Upper lobe of left lung (tissue), 6 donors: ENCODE measurements at regions not wholly inside any gene's neighbourhood (a gene's known extent, or its start where the extent isn't known, plus 50 kb on each side); places are given as distances from the start of the nearest gene placed in this dataset.

Source experiments
- ATAC-seq, 2 donors: fragments of 200-7000 bp; cut with Tn5 transposase; one replicate each; pipeline ENCODE4 v1.9.1; 2022; ENCODE audit warnings: mild to moderate bottlenecking in 2 of 2, moderate library complexity in 2 of 2; ENCODE audit not compliant: low FRiP score in 2 of 2
- DNase-seq, 2 donors: peaks; one replicate each; pipeline ENCODE4 v3.0.0-alpha.2; 2019 to 2020
- H3K27ac ChIP-seq, 4 donors: fragments of 200-600 bp; sonication (generic); one replicate each; pipeline ENCODE4 v1.5.1; 2016 to 2019
- H3K27me3 ChIP-seq, 4 donors: fragments of 200-600 bp; sonication (generic); one replicate each; pipeline ENCODE4 v1.5.1; 2017 to 2019
- H3K36me3 ChIP-seq, 4 donors: fragments of 200-600 bp; sonication (generic); one replicate each; pipeline ENCODE4 v1.5.1; 2016 to 2019
- H3K4me1 ChIP-seq, 4 donors: fragments of 200-600 bp; sonication (generic); one replicate each; pipeline ENCODE4 v1.5.1; 2018 to 2019
- H3K4me3 ChIP-seq, 4 donors: fragments of 200-600 bp; sonication (generic); one replicate each; pipeline ENCODE4 v1.5.1; 2017 to 2019; ENCODE audit warnings: mild to moderate bottlenecking in 2 of 4, moderate library complexity in 1 of 4
- H3K9me3 ChIP-seq, 4 donors: fragments of 200-600 bp; sonication (generic); one replicate each; pipeline ENCODE4 v1.5.1; 2018 to 2019
- EP300 ChIP-seq, 4 donors: sonication (generic); formaldehyde crosslinking; IDR thresholded peaks; one replicate each; pipeline ENCODE4 v1.5.1; 2017; ENCODE audit warnings: antibody characterized with exemption in 4 of 4, control low read depth in 2 of 4
- POLR2A ChIP-seq, 4 donors: fragments of 450-650 bp; IDR thresholded peaks; one replicate each; pipeline ENCODE4 v1.5.1; 2016 to 2017; ENCODE audit warnings: antibody characterized with exemption in 4 of 4, mild to moderate bottlenecking in 2 of 4
- POLR2AphosphoS5 ChIP-seq, 2 donors: sonication (generic); formaldehyde crosslinking; IDR thresholded peaks; one replicate each; pipeline ENCODE4 v1.5.1; 2017; ENCODE audit warnings: antibody characterized with exemption in 2 of 2
- WGBS, 2 donors: methylation state at CpG; one replicate each; pipeline ENCODE4 v1.1.5; 2017 to 2018; 5-methylcytosine and 5-hydroxymethylcytosine counted together
- TF ChIP-seq, protein P1 (sequence below), 6 experiments: fragments of 450-650 bp in 4 of 6; fragments of 200-600 bp in 2 of 6; sonication (generic) in 2 of 6; IDR thresholded peaks; one replicate each; pipeline ENCODE4 v1.5.1; 2016 to 2019; ENCODE audit warnings: antibody characterized with exemption in 6 of 6
- donor health status: DM: no; HTN: no; CAD: no; lungs with moderate emphysema.
- donor health status: DM: no; HTN: yes; CAD: no; lungs with severe emphysema.

DNA sequence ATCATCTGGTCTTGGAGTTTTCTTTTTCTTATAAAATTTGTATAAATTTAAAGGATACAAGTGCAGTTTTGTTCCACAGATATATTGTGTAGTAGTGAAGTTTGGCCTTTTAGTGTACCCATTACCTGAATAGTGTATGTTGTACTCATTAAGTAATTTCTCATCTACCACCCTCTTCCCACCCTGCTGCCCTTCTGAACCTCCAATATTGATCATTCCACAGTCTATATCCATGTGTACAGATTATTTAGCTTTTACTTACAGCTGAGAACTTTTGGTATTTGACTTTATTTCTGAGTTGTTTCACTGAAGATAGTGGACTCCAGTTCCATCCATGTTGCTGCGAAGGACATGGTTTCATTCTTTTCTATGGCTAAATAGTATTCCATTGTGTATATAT is 63.1 kb upstream of the NR3C1 start:
- Histone ChIP-seq H3K27me3 (no peaks in the 10 kb centered on the region), H3K4me1 (no peaks in the 10 kb centered on the region), H3K36me3 (no peaks in the 10 kb centered on the region), H3K9me3 (no peaks in the 10 kb centered on the region), H3K4me3 (no peak overlapping the region), H3K27ac (no peak overlapping the region)
- WGBS, 2 donors, result 0 to 44% methylated on average over 1 of the region's 1 CpG
- TF ChIP-seq POLR2AphosphoS5 (IDR thresholded peaks at IDR 0.05), result no peak
- TF ChIP-seq POLR2A (IDR thresholded peaks at IDR 0.05), result no peak
- no peak for TF ChIP-seq EP300 (IDR thresholded peaks at IDR 0.05)
- TF ChIP-seq, protein P1, sequence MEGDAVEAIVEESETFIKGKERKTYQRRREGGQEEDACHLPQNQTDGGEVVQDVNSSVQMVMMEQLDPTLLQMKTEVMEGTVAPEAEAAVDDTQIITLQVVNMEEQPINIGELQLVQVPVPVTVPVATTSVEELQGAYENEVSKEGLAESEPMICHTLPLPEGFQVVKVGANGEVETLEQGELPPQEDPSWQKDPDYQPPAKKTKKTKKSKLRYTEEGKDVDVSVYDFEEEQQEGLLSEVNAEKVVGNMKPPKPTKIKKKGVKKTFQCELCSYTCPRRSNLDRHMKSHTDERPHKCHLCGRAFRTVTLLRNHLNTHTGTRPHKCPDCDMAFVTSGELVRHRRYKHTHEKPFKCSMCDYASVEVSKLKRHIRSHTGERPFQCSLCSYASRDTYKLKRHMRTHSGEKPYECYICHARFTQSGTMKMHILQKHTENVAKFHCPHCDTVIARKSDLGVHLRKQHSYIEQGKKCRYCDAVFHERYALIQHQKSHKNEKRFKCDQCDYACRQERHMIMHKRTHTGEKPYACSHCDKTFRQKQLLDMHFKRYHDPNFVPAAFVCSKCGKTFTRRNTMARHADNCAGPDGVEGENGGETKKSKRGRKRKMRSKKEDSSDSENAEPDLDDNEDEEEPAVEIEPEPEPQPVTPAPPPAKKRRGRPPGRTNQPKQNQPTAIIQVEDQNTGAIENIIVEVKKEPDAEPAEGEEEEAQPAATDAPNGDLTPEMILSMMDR (IDR thresholded peaks at IDR 0.05), result no peak
- no peak for DNase-seq
- no peak for ATAC-seq

DNA sequence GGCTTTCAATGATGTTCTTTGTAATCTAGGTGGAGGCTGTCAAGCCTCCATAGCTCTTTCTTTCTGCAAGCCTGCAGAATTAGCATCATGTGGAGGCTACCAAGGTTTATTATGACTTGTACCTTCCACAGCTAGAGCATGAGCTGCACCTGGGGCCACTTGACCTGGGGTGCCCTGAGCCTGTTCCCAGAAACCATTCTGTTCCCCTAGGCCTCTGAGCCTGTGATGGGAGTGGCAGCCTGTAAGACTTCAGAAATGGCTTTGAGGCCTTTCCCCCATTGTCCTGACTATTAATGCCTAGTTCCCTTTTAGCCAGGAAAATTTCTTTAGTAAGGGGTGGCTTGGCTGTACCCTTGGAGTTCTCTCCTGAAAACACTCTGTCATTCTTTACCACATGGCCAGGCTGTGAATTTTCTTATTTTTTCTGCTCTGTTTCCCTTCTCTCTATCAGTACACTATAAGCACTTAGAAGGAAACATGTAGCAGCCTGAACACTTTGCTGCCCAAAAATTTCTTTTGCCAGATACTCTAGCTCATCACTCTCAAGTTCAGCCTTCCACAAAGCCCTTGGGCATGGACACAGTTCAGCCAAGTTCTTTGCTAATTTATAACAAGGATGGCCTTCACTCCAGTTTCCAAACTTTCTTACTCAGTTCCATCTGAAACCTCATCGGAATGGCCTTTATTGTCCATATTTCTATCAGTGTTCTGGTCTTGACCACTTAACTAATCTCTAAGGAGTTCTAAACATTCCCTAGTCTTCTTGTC is 61.4 kb upstream of the NR3C1 start:
- no peaks in the 10 kb centered on the region for H3K9me3 ChIP-seq
- H3K27me3 ChIP-seq, result no peaks in the 10 kb centered on the region
- TF ChIP-seq EP300 (IDR thresholded peaks at IDR 0.05), result no peak
- TF ChIP-seq POLR2AphosphoS5 (IDR thresholded peaks at IDR 0.05), result no peak
- TF ChIP-seq, protein P1 (IDR thresholded peaks at IDR 0.05), result no peak
- TF ChIP-seq POLR2A (IDR thresholded peaks at IDR 0.05), result no peak
- no peaks in the 10 kb centered on the region for H3K4me1 ChIP-seq
- H3K4me3 ChIP-seq, result no peak overlapping the region
- 97 to 100% methylated on average over 1 of the region's 1 CpG for WGBS, 2 donors
- DNase-seq (no peak), ATAC-seq (no peak)
- no peaks in the 10 kb centered on the region for H3K36me3 ChIP-seq
- no peak overlapping the region for H3K27ac ChIP-seq

DNA sequence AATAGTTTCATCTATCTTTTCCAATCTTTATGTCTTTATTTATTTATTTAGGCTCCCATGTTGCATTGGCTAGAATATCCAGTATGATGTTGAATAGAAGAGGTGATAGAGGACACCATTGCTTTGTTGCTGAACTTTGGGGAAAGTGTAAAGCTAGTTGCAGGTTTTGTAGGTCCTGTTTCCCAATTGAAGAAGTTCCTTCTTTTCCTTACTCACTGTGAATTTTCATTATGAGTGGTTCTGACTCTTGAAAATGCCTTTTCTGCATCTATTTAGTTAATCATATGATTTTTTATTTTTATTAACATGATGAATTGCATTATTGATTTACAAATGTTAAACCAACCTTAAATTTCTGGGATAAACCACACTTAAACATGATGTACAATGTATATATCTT is 58.9 kb upstream of the NR3C1 start:
- TF ChIP-seq POLR2A (IDR thresholded peaks at IDR 0.05), result no peak
- H3K4me1 ChIP-seq, result no peaks in the 10 kb centered on the region
- no peaks in the 10 kb centered on the region for H3K27me3 ChIP-seq
- H3K36me3 ChIP-seq, result no peaks in the 10 kb centered on the region
- ATAC-seq, result no peak
- no peak for DNase-seq
- no peaks in the 10 kb centered on the region for H3K9me3 ChIP-seq
- no peak overlapping the region for H3K4me3 ChIP-seq
- H3K27ac ChIP-seq, result no peak overlapping the region

DNA sequence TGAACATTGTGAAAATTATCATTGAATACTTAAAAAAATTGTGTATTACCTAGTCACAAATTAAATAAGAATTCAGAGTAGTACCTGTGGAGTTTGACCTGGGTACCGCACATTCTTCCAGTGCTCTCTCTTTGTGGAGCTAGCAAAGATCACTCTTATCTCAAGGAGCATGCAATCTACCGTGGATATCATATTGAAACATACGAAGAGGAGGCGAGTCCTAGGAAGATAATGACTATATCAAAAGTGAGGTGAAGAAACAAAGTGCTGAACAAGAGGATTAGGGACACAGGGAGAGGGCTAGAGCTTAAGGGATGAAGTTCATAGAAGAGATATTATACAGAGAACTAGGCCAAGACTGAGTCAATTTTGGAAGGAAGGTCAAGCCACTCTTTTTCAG is 55.9 kb upstream of the NR3C1 start:
- DNase-seq (no peak), ATAC-seq (no peak)
- Histone ChIP-seq H3K27me3 (no peaks in the 10 kb centered on the region), H3K9me3 (no peaks in the 10 kb centered on the region), H3K4me1 (no peaks in the 10 kb centered on the region), H3K27ac (no peak overlapping the region), H3K36me3 (no peaks in the 10 kb centered on the region), H3K4me3 (no peak overlapping the region)
- 94 to 95% methylated on average over 4 of the region's 4 CpGs for WGBS, 2 donors
- no peak for TF ChIP-seq POLR2A (IDR thresholded peaks at IDR 0.05)
- TF ChIP-seq, protein P1 (IDR thresholded peaks at IDR 0.05), result no peak
- no peak for TF ChIP-seq POLR2AphosphoS5 (IDR thresholded peaks at IDR 0.05)
- TF ChIP-seq EP300 (IDR thresholded peaks at IDR 0.05), result no peak

DNA sequence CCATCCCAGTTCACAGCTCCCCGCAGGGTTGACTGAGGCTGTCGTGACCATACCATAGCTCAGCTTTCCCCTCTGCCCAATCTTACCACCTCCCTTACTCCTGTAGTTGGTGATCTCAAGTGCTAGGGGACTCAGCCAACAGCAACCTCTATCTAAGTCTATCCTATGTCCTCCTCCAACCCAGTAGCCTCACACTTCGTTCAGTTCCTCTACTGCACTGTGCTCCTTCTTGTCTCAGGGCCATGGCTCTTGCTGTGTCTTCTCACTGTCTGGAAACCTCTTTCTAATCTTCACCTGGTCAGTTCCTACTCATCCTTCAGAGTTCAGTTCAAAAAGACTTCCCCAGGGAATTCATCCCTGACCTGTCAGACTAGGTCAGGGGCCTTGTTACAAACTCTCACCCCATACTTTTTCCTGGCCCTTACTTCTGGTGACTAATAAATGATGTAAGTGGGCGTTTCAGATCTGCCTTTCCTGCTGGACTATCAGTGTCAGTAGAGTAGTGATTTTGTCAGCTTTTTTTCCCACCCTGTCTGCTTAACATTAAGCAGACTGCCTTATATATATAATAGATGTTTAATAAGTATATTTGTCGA is 53.6 kb upstream of the NR3C1 start:
- H3K4me1 ChIP-seq, result no peaks in the 10 kb centered on the region
- no peak overlapping the region for H3K4me3 ChIP-seq
- TF ChIP-seq POLR2A (IDR thresholded peaks at IDR 0.05) (no peak), POLR2AphosphoS5 (IDR thresholded peaks at IDR 0.05) (no peak), EP300 (IDR thresholded peaks at IDR 0.05) (no peak)
- TF ChIP-seq, protein P1 (IDR thresholded peaks at IDR 0.05), result no peak
- H3K27ac ChIP-seq, result no peak overlapping the region
- no peaks in the 10 kb centered on the region for H3K36me3 ChIP-seq
- DNase-seq, result no peak
- H3K27me3 ChIP-seq, result no peaks in the 10 kb centered on the region
- ATAC-seq, result peak in 1 of 2 donors; percentile 85
- 86 to 95% methylated on average over 5 of the region's 5 CpGs for WGBS, 2 donors
- no peaks in the 10 kb centered on the region for H3K9me3 ChIP-seq
